Keratinocyte (primary cell): ENCODE measurements at regions not wholly inside any gene's neighbourhood (a gene's known extent, or its start where the extent isn't known, plus 50 kb on each side); places are given as distances from the start of the nearest gene placed in this dataset.

Experiments
- DNase-seq: peaks from one replicate; pipeline ENCODE4 v3.0.0-alpha.2; 2011; ENCODE audit warnings: low read depth, missing footprints, low spot score
- FAIRE-seq: peaks from 2 replicates; lab custom pipeline; 2011; peaks lifted over from hg19 to GRCh38; lab: Jason Lieb, UNC
- H2AFZ ChIP-seq: 2 replicates; pipeline ENCODE4 v1.6.0; 2012; ENCODE audit warnings: low read length, control low read depth, inconsistent platforms; ENCODE audit not compliant: control insufficient read depth
- H3K27ac ChIP-seq: 2 replicates; pipeline ENCODE4 v1.5.1; 2011; ENCODE audit warnings: low read length; ENCODE audit not compliant: control insufficient read depth, insufficient read depth
- H3K27me3 ChIP-seq: 3 replicates; pipeline ENCODE4 v1.6.0; 2011; ENCODE audit warnings: low read length; ENCODE audit not compliant: control insufficient read depth, insufficient read depth; ENCODE audit errors: extremely low read depth
- H3K36me3 ChIP-seq, 2 experiments: 2 replicates in 1 of 2; 3 replicates in 1 of 2; pipeline ENCODE4 v1.5.1; 2011; ENCODE audit warnings: low read length in 2 of 2, mild to moderate bottlenecking in 1 of 2; ENCODE audit not compliant: control insufficient read depth in 2 of 2, insufficient read depth in 2 of 2; ENCODE audit errors: extremely low read depth in 1 of 2
- H3K4me1 ChIP-seq: 3 replicates; pipeline ENCODE4 v1.5.1; 2011; ENCODE audit warnings: low read length; ENCODE audit not compliant: control insufficient read depth, insufficient read depth; ENCODE audit errors: extremely low read depth
- H3K4me2 ChIP-seq: 3 replicates; pipeline ENCODE4 v1.6.0; 2011; ENCODE audit warnings: low read depth, low read length; ENCODE audit not compliant: control insufficient read depth, insufficient read depth; ENCODE audit errors: extremely low read depth
- H3K4me3 ChIP-seq, 3 experiments: fragments of 200-600 bp in 1 of 3; sonication (generic) in 1 of 3; 2 replicates in 2 of 3; 3 replicates in 1 of 3; pipeline ENCODE4 v1.5.1; 2011 to 2016; ENCODE audit warnings: low read length in 3 of 3, mild to moderate bottlenecking in 3 of 3, control low read depth in 2 of 3, inconsistent platforms in 1 of 3, low read depth in 1 of 3, mixed read lengths in 1 of 3, mixed run types in 1 of 3, moderate library complexity in 1 of 3; ENCODE audit not compliant: control insufficient read depth in 2 of 3, insufficient read depth in 2 of 3; ENCODE audit errors: extremely low read depth in 1 of 3
- H3K79me2 ChIP-seq: 2 replicates; pipeline ENCODE4 v1.6.0; 2012; ENCODE audit warnings: low read length; ENCODE audit not compliant: control insufficient read depth, insufficient read depth
- H3K9ac ChIP-seq: 3 replicates; pipeline ENCODE4 v1.6.0; 2011; ENCODE audit warnings: low read length; ENCODE audit not compliant: control insufficient read depth, insufficient read depth; ENCODE audit errors: extremely low read depth
- H3K9me1 ChIP-seq: 3 replicates; pipeline ENCODE4 v1.6.0; 2011; ENCODE audit warnings: low read length; ENCODE audit not compliant: control insufficient read depth, insufficient read depth; ENCODE audit errors: extremely low read depth
- H3K9me3 ChIP-seq: 2 replicates; pipeline ENCODE4 v1.5.1; 2012; ENCODE audit warnings: low read depth, low read length; ENCODE audit not compliant: control insufficient read depth
- H4K20me1 ChIP-seq: 3 replicates; pipeline ENCODE4 v1.6.0; 2011; ENCODE audit warnings: low read length; ENCODE audit not compliant: control insufficient read depth, insufficient read depth; ENCODE audit errors: extremely low read depth
- EZH2 ChIP-seq: IDR thresholded peaks from one replicate; pipeline ENCODE4 v1.6.1; 2012; ENCODE audit warnings: inconsistent platforms, mild to moderate bottlenecking, low read length, moderate library complexity
- dilution Hi-C: fragments of 300-500 bp; cut with MboI; formaldehyde crosslinking; loops from one replicate; pipeline ENCODE4 v1.7.0; 2020; ENCODE audit warnings: low sequenced_read_pairs; ENCODE audit not compliant: extremely low pct_ligation_motif_present
- TF ChIP-seq, protein P1 (sequence below), 3 experiments: IDR thresholded peaks in 1 of 3; conservative IDR thresholded peaks in 1 of 3; optimal IDR thresholded peaks in 1 of 3; 2 replicates in 2 of 3; 3 replicates in 1 of 3; pipeline versions ENCODE3 to v1.5.1; 2011; ENCODE audit warnings: low read length in 3 of 3, mild to moderate bottlenecking in 3 of 3, moderate library complexity in 2 of 3, control low read depth in 1 of 3, inconsistent platforms in 1 of 3; ENCODE audit not compliant: insufficient read depth in 2 of 3; ENCODE audit errors: extremely low read depth in 1 of 3

DNA sequence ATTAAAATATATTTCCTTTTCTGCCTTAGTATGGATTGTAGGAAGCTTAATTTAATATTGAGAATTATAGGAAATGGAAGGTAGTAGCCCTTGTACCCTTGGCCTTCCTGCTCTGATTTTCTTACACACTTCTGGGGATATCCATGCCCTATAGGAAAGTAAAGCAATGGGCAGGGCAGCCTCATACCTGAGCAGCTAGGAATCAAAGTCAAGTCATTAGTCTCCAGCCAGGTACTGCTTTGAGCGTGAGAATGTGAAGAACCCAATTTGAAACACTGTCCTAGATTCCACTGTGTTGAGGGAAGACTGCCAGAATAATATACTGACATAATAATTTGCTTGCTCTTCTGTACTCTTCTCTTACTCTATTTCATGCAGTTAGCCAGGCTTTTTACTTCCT, 51.0 kb upstream of the L3MBTL3 start:
- no peak overlapping the region for H3K4me2 ChIP-seq
- no peak overlapping the region for H2AFZ ChIP-seq
- dilution Hi-C loops = no loop called here
- H3K4me1 ChIP-seq = no peaks in the 10 kb centered on the region
- no peaks in the 10 kb centered on the region for H3K27me3 ChIP-seq
- TF ChIP-seq EZH2 = no peak
- TF ChIP-seq, protein P1, sequence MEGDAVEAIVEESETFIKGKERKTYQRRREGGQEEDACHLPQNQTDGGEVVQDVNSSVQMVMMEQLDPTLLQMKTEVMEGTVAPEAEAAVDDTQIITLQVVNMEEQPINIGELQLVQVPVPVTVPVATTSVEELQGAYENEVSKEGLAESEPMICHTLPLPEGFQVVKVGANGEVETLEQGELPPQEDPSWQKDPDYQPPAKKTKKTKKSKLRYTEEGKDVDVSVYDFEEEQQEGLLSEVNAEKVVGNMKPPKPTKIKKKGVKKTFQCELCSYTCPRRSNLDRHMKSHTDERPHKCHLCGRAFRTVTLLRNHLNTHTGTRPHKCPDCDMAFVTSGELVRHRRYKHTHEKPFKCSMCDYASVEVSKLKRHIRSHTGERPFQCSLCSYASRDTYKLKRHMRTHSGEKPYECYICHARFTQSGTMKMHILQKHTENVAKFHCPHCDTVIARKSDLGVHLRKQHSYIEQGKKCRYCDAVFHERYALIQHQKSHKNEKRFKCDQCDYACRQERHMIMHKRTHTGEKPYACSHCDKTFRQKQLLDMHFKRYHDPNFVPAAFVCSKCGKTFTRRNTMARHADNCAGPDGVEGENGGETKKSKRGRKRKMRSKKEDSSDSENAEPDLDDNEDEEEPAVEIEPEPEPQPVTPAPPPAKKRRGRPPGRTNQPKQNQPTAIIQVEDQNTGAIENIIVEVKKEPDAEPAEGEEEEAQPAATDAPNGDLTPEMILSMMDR (optimal IDR thresholded peaks at IDR 0.05 in 1 of 3, IDR thresholded peaks at IDR 0.05 in 1 of 3, conservative IDR thresholded peaks at IDR 0.05 in 1 of 3; ENCODE audit: extremely low read depth in 1 of 3, insufficient read depth in 2 of 3, low read length in 3 of 3) = no peak
- no peak overlapping the region for H3K27ac ChIP-seq
- DNase-seq (no peak), FAIRE-seq (no peak)
- H4K20me1 ChIP-seq = no peaks in the 10 kb centered on the region
- H3K36me3 ChIP-seq = no peaks in the 10 kb centered on the region
- no peaks in the 10 kb centered on the region for H3K79me2 ChIP-seq
- H3K9ac ChIP-seq = no peak overlapping the region
- H3K4me3 ChIP-seq = no peak overlapping the region
- no peaks in the 10 kb centered on the region for H3K9me3 ChIP-seq
- H3K9me1 ChIP-seq = no peaks in the 10 kb centered on the region

DNA sequence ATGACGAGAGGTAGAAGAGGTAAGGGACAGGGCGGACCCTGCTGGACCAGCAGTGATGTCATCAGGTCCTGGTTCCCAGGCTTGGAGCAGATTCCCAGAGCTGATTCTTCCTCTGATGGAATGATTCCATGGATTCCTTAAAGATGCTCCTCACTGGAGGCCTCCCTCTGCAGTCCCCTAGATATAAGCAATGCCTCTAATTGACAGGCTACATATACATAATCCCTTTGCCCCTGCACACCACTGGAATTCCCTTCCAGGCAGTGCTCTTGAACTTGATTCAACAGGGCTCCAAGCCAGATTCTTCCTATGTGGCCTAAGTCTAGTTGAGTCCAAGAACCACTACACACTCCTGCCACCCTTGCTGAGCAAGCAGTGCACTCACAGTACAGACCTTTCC, 52.3 kb upstream of the L3MBTL3 start:
- Histone ChIP-seq H3K4me3 (no peak overlapping the region), H3K9me1 (no peaks in the 10 kb centered on the region), H3K36me3 (no peaks in the 10 kb centered on the region), H3K79me2 (no peaks in the 10 kb centered on the region), H3K4me1 (no peaks in the 10 kb centered on the region), H3K4me2 (no peak overlapping the region), H3K9ac (no peak overlapping the region), H3K9me3 (no peaks in the 10 kb centered on the region), H2AFZ (no peak overlapping the region), H3K27ac (no peak overlapping the region), H4K20me1 (no peaks in the 10 kb centered on the region), H3K27me3 (no peaks in the 10 kb centered on the region)
- dilution Hi-C loops = no loop called here
- FAIRE-seq = no peak
- no peak for DNase-seq
- no peak for TF ChIP-seq EZH2

- no peaks in the 10 kb centered on the region for H3K9me1 ChIP-seq
- no peak for DNase-seq
- no peaks in the 10 kb centered on the region for H3K4me1 ChIP-seq
- H3K27ac ChIP-seq = no peak overlapping the region
- no peak overlapping the region for H3K9ac ChIP-seq
- H3K9me3 ChIP-seq = no peaks in the 10 kb centered on the region
- H2AFZ ChIP-seq = no peak overlapping the region
- FAIRE-seq = no peak
- no peaks in the 10 kb centered on the region for H4K20me1 ChIP-seq
- dilution Hi-C loops = no loop called here
- H3K4me2 ChIP-seq = no peak overlapping the region
- H3K36me3 ChIP-seq = no peaks in the 10 kb centered on the region
- H3K27me3 ChIP-seq = no peaks in the 10 kb centered on the region
- H3K79me2 ChIP-seq = no peaks in the 10 kb centered on the region
- no peak overlapping the region for H3K4me3 ChIP-seq
- TF ChIP-seq EZH2 = no peak
- TF ChIP-seq, protein P1 (optimal IDR thresholded peaks at IDR 0.05 in 1 of 3, IDR thresholded peaks at IDR 0.05 in 1 of 3, conservative IDR thresholded peaks at IDR 0.05 in 1 of 3; ENCODE audit: extremely low read depth in 1 of 3, insufficient read depth in 2 of 3, low read length in 3 of 3) = no peak
Observed at GRCh38 chr6:129965096-129965495, 53.3 kb upstream of the L3MBTL3 start.
